Esophagus squamous epithelium (tissue), 5 donors: ENCODE measurements at regions not wholly inside any gene's neighbourhood (a gene's known extent, or its start where the extent isn't known, plus 50 kb on each side); places are given as distances from the start of the nearest gene placed in this dataset.

Source experiments
- DNase-seq: peaks from one replicate; lab custom pipeline; 2025; lab: John Stamatoyannopoulos, UW
- H3K27ac ChIP-seq, 4 donors: fragments of 200-600 bp; sonication (generic); one replicate each; pipeline ENCODE4 v1.5.1; 2016 to 2019; ENCODE audit warnings: mild to moderate bottlenecking in 1 of 4
- H3K27me3 ChIP-seq, 4 donors: fragments of 200-600 bp; sonication (generic); 1 replicate in 3 of 4; 2 replicates in 1 of 4; pipeline versions ENCODE4 v1.5.1 to v1.6.0; 2017 to 2021; ENCODE audit warnings: antibody characterized with exemption in 1 of 4
- H3K36me3 ChIP-seq, 3 donors: fragments of 200-600 bp; sonication (generic); one replicate each; pipeline ENCODE4 v1.5.1; 2016 to 2019
- H3K4me1 ChIP-seq, 3 donors: fragments of 200-600 bp; sonication (generic); one replicate each; pipeline ENCODE4 v1.5.1; 2017 to 2019
- H3K4me3 ChIP-seq, 4 donors: fragments of 200-600 bp; sonication (generic); 1 replicate in 3 of 4; 2 replicates in 1 of 4; pipeline ENCODE4 v1.5.1; 2016 to 2019; ENCODE audit warnings: mild to moderate bottlenecking in 2 of 4, moderate library complexity in 1 of 4
- H3K9me3 ChIP-seq, 3 donors: fragments of 200-600 bp; sonication (generic); one replicate each; pipeline ENCODE4 v1.5.1; 2016 to 2019
- POLR2A ChIP-seq, 4 donors: fragments of 450-650 bp; IDR thresholded peaks; one replicate each; pipeline ENCODE4 v1.6.1; 2017; ENCODE audit warnings: antibody characterized with exemption in 4 of 4, mild to moderate bottlenecking in 4 of 4, moderate library complexity in 3 of 4
- WGBS, 2 donors: methylation state at CpG; one replicate each; pipeline ENCODE4 v1.1.5; 2018; 5-methylcytosine and 5-hydroxymethylcytosine counted together
- intact Hi-C: fragments of 100-400 bp; cut with DNase I; formaldehyde crosslinking; loops from one replicate; pipeline ENCODE4 v1.15.0; 2022
- TF ChIP-seq, protein P1 (sequence below), 6 experiments: fragments of 450-650 bp in 4 of 6; fragments of 200-600 bp in 2 of 6; sonication (generic) in 2 of 6; IDR thresholded peaks; one replicate each; pipeline ENCODE4 v1.5.1; 2016 to 2019; ENCODE audit warnings: antibody characterized with exemption in 6 of 6, mild to moderate bottlenecking in 4 of 6, moderate library complexity in 4 of 6
- donor health status: DM: yes; HTN: yes; CAD: no.

DNA sequence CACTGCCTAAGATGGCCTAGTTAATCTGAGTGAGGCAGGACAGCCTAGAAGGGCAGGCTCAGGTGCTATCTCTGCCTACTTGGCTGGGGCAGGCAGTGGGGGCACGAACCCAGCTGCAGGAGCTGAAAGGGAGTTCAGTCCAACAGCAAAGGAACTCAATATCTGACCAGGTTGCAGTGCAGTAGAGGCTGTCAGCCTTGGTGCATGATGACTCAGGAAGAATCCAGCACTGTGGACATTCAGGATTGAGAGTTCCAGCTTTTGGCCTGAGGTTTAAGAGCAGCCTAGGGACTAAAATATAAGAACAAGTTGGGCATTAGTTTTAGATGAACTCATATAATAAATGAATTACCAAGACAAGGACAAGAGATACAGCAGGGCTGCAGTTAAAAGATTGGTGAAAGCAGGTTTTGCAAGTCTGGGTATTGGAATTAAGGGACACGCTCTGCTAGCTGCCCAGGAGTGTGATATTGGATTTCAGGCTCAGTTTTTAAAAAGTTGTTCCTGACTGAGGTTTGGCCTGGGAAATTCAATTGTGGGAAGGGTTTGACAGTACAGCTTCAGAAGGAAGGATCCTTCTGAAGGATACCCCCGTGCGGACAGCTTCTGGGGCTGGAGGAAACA lies 64.7 kb upstream of the ATG10 start:
- intact Hi-C loops, result no loop called here
- Histone ChIP-seq H3K4me3 (no peak overlapping the region), H3K9me3 (no peaks in the 10 kb centered on the region), H3K36me3 (no peaks in the 10 kb centered on the region), H3K27ac (no peak overlapping the region), H3K4me1 (peaks cover 0 to 16% (median 0%) of the 10 kb centered on the region in 3 donors), H3K27me3 (no peaks in the 10 kb centered on the region)
- WGBS, 2 donors, result 87 to 88% methylated on average over 3 to 4 of the region's 4 CpGs
- no peak for DNase-seq
- TF ChIP-seq POLR2A (IDR thresholded peaks at IDR 0.05), result no peak
- TF ChIP-seq, protein P1, sequence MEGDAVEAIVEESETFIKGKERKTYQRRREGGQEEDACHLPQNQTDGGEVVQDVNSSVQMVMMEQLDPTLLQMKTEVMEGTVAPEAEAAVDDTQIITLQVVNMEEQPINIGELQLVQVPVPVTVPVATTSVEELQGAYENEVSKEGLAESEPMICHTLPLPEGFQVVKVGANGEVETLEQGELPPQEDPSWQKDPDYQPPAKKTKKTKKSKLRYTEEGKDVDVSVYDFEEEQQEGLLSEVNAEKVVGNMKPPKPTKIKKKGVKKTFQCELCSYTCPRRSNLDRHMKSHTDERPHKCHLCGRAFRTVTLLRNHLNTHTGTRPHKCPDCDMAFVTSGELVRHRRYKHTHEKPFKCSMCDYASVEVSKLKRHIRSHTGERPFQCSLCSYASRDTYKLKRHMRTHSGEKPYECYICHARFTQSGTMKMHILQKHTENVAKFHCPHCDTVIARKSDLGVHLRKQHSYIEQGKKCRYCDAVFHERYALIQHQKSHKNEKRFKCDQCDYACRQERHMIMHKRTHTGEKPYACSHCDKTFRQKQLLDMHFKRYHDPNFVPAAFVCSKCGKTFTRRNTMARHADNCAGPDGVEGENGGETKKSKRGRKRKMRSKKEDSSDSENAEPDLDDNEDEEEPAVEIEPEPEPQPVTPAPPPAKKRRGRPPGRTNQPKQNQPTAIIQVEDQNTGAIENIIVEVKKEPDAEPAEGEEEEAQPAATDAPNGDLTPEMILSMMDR (IDR thresholded peaks at IDR 0.05), result no peak

DNA sequence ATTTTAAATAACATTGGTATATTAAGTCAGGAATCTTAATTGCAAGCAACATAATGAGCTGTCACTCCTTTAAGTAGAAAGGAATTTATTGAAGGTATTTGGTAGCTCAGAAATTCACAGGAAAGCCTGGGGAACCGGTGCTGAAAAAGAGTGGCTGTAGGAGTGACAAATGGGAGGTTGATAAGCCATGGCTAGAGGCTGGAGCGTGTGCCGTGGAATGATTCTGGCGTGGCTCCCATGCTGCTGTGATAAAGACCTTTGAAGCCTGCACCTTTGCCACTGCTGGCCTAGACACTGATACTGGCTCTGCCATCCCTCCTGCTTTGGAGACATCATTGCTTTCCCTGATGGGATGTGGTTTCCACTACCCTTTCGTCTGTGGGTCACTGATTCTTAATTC lies 65.7 kb upstream of the ATG10 start:
- Histone ChIP-seq H3K27me3 (no peaks in the 10 kb centered on the region), H3K36me3 (no peaks in the 10 kb centered on the region), H3K9me3 (peaks cover 0 to 7% (median 0%) of the 10 kb centered on the region in 3 donors), H3K4me3 (no peak overlapping the region), H3K27ac (no peak overlapping the region), H3K4me1 (peaks cover 0 to 16% (median 0%) of the 10 kb centered on the region in 3 donors)
- no peak for TF ChIP-seq POLR2A (IDR thresholded peaks at IDR 0.05)
- TF ChIP-seq, protein P1 (IDR thresholded peaks at IDR 0.05), result no peak
- WGBS, 2 donors, result 68 to 75% methylated on average over 5 of the region's 5 CpGs
- no peak for DNase-seq
- intact Hi-C loops, result no loop called here

DNA sequence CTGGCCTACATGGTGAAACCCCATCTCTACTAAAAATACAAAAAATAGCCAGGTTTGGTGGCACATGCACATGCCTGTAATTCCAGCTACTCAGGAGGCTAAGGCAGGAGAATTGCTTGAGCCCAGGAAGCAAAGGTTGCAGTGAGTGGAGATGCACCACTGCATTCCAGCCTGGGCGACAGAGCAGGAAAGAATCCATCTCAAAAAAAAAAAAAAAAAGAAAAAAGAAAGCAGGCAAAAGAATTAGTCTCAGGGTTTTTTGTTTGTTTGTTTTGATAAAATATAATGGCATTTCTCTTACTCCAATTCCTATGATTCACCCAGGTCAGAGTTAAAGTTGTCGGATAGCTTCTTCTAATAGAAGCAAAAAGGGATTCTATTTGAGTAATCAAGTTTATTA lies 67.0 kb upstream of the ATG10 start:
- Histone ChIP-seq H3K36me3 (no peaks in the 10 kb centered on the region), H3K27me3 (no peaks in the 10 kb centered on the region), H3K27ac (no peak overlapping the region), H3K9me3 (peaks cover 0 to 8% (median 0%) of the 10 kb centered on the region in 3 donors), H3K4me3 (no peak overlapping the region), H3K4me1 (peaks cover 0 to 16% (median 0%) of the 10 kb centered on the region in 3 donors)
- WGBS, 2 donors, result 55 to 79% methylated on average over 2 of the region's 2 CpGs
- DNase-seq, result no peak
- intact Hi-C loops, result no loop called here
- TF ChIP-seq, protein P1 (IDR thresholded peaks at IDR 0.05), result no peak
- no peak for TF ChIP-seq POLR2A (IDR thresholded peaks at IDR 0.05)

DNA sequence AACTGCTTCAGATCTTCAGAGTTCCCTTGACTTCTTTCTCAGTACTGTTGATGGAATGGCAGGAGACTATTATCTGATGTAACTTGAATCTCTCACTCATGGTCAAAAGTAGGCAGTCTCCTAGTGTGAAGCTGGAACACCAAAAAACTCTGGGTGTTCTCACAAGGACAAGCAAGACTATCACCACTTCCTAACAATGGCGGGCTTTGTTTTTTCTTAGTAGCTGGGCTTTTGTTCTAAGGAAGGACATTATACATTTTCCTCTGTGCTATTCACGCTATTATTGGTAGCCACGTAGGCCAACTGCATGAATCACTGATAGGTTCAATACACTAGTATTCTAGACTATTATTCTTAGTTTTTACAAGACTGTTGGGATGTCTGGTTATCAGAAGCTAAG lies 67.7 kb upstream of the ATG10 start:
- intact Hi-C loops, result no loop called here
- no peaks in the 10 kb centered on the region for H3K36me3 ChIP-seq
- H3K27ac ChIP-seq, result no peak overlapping the region
- H3K4me1 ChIP-seq, result peaks cover 0 to 16% (median 0%) of the 10 kb centered on the region in 3 donors
- 88 to 91% methylated on average over 3 of the region's 3 CpGs for WGBS, 2 donors
- no peak overlapping the region for H3K4me3 ChIP-seq
- TF ChIP-seq, protein P1 (IDR thresholded peaks at IDR 0.05), result no peak
- TF ChIP-seq POLR2A (IDR thresholded peaks at IDR 0.05), result no peak
- no peak for DNase-seq
- no peaks in the 10 kb centered on the region for H3K27me3 ChIP-seq
- peaks cover 0 to 8% (median 0%) of the 10 kb centered on the region in 3 donors for H3K9me3 ChIP-seq

DNA sequence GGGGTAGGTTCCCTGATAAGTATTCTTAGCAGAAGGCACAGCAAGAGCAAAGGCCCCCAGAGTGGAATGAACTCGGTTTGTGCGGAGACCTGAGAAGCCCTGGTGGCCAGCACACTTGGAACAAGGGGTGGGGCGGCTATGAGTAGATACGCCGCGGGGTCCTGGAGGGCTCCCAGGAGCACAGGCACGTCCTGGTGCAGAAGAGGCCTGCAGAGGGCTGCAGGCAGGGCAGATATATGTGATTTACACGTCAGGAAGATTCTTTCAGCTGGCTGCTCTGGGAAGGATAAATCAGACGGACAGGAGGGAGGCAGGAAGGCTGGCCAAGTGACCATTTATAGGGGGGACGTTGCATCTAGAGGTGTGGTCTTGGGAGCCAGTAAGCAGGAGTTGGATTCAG lies 70.2 kb upstream of the ATG10 start:
- Histone ChIP-seq H3K4me3 (no peak overlapping the region), H3K27ac (no peak overlapping the region), H3K9me3 (peaks cover 0 to 8% (median 0%) of the 10 kb centered on the region in 3 donors), H3K36me3 (no peaks in the 10 kb centered on the region), H3K4me1 (no peaks in the 10 kb centered on the region), H3K27me3 (no peaks in the 10 kb centered on the region)
- no peak for DNase-seq
- TF ChIP-seq, protein P1 (IDR thresholded peaks at IDR 0.05), result no peak
- no peak for TF ChIP-seq POLR2A (IDR thresholded peaks at IDR 0.05)
- WGBS, 2 donors, result 83 to 84% methylated on average over 9 to 10 of the region's 10 CpGs
- intact Hi-C loops, result no loop called here
